GM23248 (cell line): ENCODE measurements at regions not wholly inside any gene's neighbourhood (a gene's known extent, or its start where the extent isn't known, plus 50 kb on each side); places are given as distances from the start of the nearest gene placed in this dataset.

Experiments used
- EZH2 ChIP-seq: fragments of 200-600 bp; sonication (generic); IDR thresholded peaks from 2 replicates; pipeline ENCODE4 v1.6.1; 2018; ENCODE audit warnings: antibody characterized with exemption, mild to moderate bottlenecking; ENCODE audit not compliant: insufficient read depth, poor library complexity, severe bottlenecking
- EZH2phosphoT487 ChIP-seq: fragments of 200-600 bp; sonication (generic); IDR thresholded peaks from 2 replicates; pipeline ENCODE4 v1.6.1; 2018; ENCODE audit warnings: antibody characterized with exemption, moderate library complexity, mild to moderate bottlenecking, low read depth; ENCODE audit not compliant: insufficient read depth

DNA sequence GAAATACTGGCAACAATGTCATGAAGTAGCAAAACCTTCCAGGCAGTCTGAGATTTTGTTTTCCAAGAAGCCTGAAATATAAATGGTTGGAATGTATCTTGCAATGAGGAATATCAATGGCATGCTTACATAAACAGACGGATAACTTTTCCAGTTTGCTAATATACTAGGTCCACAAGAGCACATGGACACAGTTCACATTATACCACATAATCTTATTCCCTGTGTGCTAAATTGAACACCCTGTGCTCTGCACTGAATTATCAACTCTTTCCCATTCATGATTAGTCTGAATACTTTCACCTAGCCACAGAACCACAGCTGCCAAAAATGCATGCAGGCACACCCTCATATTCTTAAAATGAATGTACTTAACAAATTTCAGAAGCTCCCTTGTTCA is 274.3 kb downstream of the COL12A1 start:
- TF ChIP-seq EZH2 (no peak), EZH2phosphoT487 (no peak)
